H1 (cell line): ENCODE measurements at regions not wholly inside any gene's neighbourhood (a gene's known extent, or its start where the extent isn't known, plus 50 kb on each side); places are given as distances from the start of the nearest gene placed in this dataset.
A peak's percentile ranks its signal among the peaks of the same experiment; 100 is the strongest.

ENCODE experiments used
- CTCF ChIA-PET: fragments of 300-600 bp; sonication (Branson Sonifier 250); formaldehyde crosslinking; loops from one replicate; lab custom pipeline; 2021; ENCODE audit not compliant: partially characterized antibody; lab: Charles Lee
- POLR2A ChIA-PET: fragments of 300-600 bp; sonication (Branson Sonifier 250); formaldehyde crosslinking; loops from one replicate; lab custom pipeline; 2021; ENCODE audit warnings: inconsistent platforms; ENCODE audit not compliant: partially characterized antibody; lab: Charles Lee
- DNase-seq, 2 experiments: peaks; one replicate each; pipeline versions ENCODE4 v3.0.0 to v3.0.0-alpha.2; 2010 to 2022; ENCODE audit warnings: low spot score in 2 of 2, low read depth in 1 of 2, mixed read lengths in 1 of 2
- FAIRE-seq: peaks from 2 replicates; lab custom pipeline; 2011; peaks lifted over from hg19 to GRCh38; lab: Jason Lieb, UNC
- H2AFZ ChIP-seq: 2 replicates; pipeline ENCODE4 v1.8.1; 2012; ENCODE audit warnings: low read length, inconsistent platforms
- H2AK5ac ChIP-seq: 2 replicates; pipeline ENCODE4 v1.6.1; 2013; ENCODE audit warnings: low read depth, low read length
- H2BK120ac ChIP-seq: replicated peaks from 2 replicates; pipeline ENCODE3; 2013; ENCODE audit warnings: low read depth, low read length, inconsistent platforms
- H2BK12ac ChIP-seq: 2 replicates; pipeline ENCODE4 v1.6.1; 2013; ENCODE audit warnings: low read depth, low read length
- H2BK15ac ChIP-seq: 2 replicates; pipeline ENCODE4 v1.6.1; 2013; ENCODE audit warnings: low read length
- H2BK20ac ChIP-seq: 2 replicates; pipeline ENCODE4 v1.6.1; 2013; ENCODE audit warnings: low read length
- H2BK5ac ChIP-seq: 2 replicates; pipeline ENCODE4 v1.6.1; 2013; ENCODE audit warnings: low read depth, low read length
- H3K14ac ChIP-seq: 2 replicates; pipeline ENCODE4 v1.6.1; 2013; ENCODE audit warnings: inconsistent platforms; ENCODE audit not compliant: insufficient read length
- H3K18ac ChIP-seq: 2 replicates; pipeline ENCODE4 v1.6.1; 2013; ENCODE audit warnings: low read length; ENCODE audit errors: extremely low read depth
- H3K23ac ChIP-seq: 2 replicates; pipeline ENCODE4 v1.6.1; 2013; ENCODE audit warnings: inconsistent platforms; ENCODE audit not compliant: insufficient read length
- H3K23me2 ChIP-seq: 2 replicates; pipeline ENCODE4 v1.6.1; 2013; ENCODE audit warnings: low read depth, low read length
- H3K27ac ChIP-seq: 2 replicates; pipeline ENCODE4 v1.6.1; 2011; ENCODE audit warnings: low read depth, low read length, inconsistent platforms
- H3K27me3 ChIP-seq, 4 experiments: replicated peaks in 1 of 4; 1 replicate in 1 of 4; 2 replicates in 3 of 4; pipeline versions ENCODE4 v1.6.1 to v1.8.1; 2011 to 2013; ENCODE audit warnings: low read length in 3 of 4, mild to moderate bottlenecking in 3 of 4, inconsistent platforms in 2 of 4, mixed read lengths in 2 of 4, moderate library complexity in 1 of 4; ENCODE audit not compliant: control insufficient read depth in 3 of 4, insufficient read depth in 3 of 4; ENCODE audit errors: extremely low read depth in 1 of 4
- H3K36me3 ChIP-seq, 4 experiments: 2 replicates each; pipeline versions ENCODE4 v1.6.1 to v1.8.1; 2011 to 2013; ENCODE audit warnings: mild to moderate bottlenecking in 4 of 4, low read length in 3 of 4, moderate library complexity in 2 of 4, control low read depth in 1 of 4, inconsistent platforms in 1 of 4; ENCODE audit not compliant: insufficient read depth in 4 of 4, control insufficient read depth in 2 of 4
- H3K4ac ChIP-seq: replicated peaks from 2 replicates; pipeline ENCODE3; 2013; ENCODE audit warnings: low read length, low read depth, mixed read lengths, inconsistent platforms; ENCODE audit not compliant: insufficient read length
- H3K4me1 ChIP-seq, 4 experiments: replicated peaks in 1 of 4; 1 replicate in 1 of 4; 2 replicates in 3 of 4; pipeline versions ENCODE4 v1.6.1 to v1.8.1; 2011 to 2013; ENCODE audit warnings: low read length in 3 of 4, inconsistent platforms in 2 of 4, mixed read lengths in 1 of 4; ENCODE audit not compliant: insufficient read depth in 4 of 4, control insufficient read depth in 3 of 4
- H3K4me2 ChIP-seq, 2 experiments: 2 replicates each; pipeline versions ENCODE4 v1.6.1 to v1.8.1; 2011 to 2013; ENCODE audit warnings: low read depth in 2 of 2, low read length in 2 of 2, control low read depth in 1 of 2, inconsistent platforms in 1 of 2, mild to moderate bottlenecking in 1 of 2; ENCODE audit not compliant: insufficient read depth in 1 of 2
- H3K4me3 ChIP-seq, 4 experiments: fragments of 200-600, 300-600 bp in 1 of 4; sonication (generic), shearing (Covaris generic), sonication (Bioruptor Twin) in 1 of 4; 2 replicates each; pipeline versions ENCODE4 v1.5.1 to v1.8.1; 2011 to 2016; ENCODE audit warnings: low read length in 4 of 4, low read depth in 3 of 4, control low read depth in 2 of 4, inconsistent platforms in 2 of 4, mild to moderate bottlenecking in 2 of 4, mixed read lengths in 1 of 4, moderate library complexity in 1 of 4; ENCODE audit not compliant: insufficient read depth in 2 of 4; ENCODE audit errors: extremely low read depth in 1 of 4
- H3K56ac ChIP-seq: replicated peaks from 2 replicates; pipeline ENCODE3; 2013; ENCODE audit warnings: low read depth, mild to moderate bottlenecking, mixed read lengths, low read length, inconsistent platforms; ENCODE audit not compliant: insufficient read length
- H3K79me1 ChIP-seq: 2 replicates; pipeline ENCODE4 v1.6.1; 2013; ENCODE audit warnings: low read depth, low read length, control low read depth
- H3K79me2 ChIP-seq, 2 experiments: 2 replicates each; pipeline versions ENCODE4 v1.6.1 to v1.8.1; 2012 to 2013; ENCODE audit warnings: low read length in 2 of 2, mild to moderate bottlenecking in 2 of 2, inconsistent platforms in 1 of 2; ENCODE audit not compliant: insufficient read depth in 2 of 2, control insufficient read depth in 1 of 2
- H3K9ac ChIP-seq, 4 experiments: replicated peaks in 1 of 4; 1 replicate in 1 of 4; 2 replicates in 3 of 4; pipeline versions ENCODE4 v1.6.1 to v1.8.1; 2011 to 2013; ENCODE audit warnings: low read depth in 3 of 4, low read length in 3 of 4, control low read depth in 2 of 4, mild to moderate bottlenecking in 2 of 4, moderate library complexity in 2 of 4, inconsistent platforms in 1 of 4; ENCODE audit errors: extremely low read depth in 1 of 4
- H3K9me3 ChIP-seq, 2 experiments: 2 replicates each; pipeline versions ENCODE4 v1.6.1 to v1.8.1; 2012 to 2013; ENCODE audit warnings: mild to moderate bottlenecking in 2 of 2, moderate library complexity in 2 of 2, control low read depth in 1 of 2, inconsistent platforms in 1 of 2, low read depth in 1 of 2, low read length in 1 of 2, mixed read lengths in 1 of 2; ENCODE audit not compliant: insufficient read depth in 2 of 2
- H4K20me1 ChIP-seq, 2 experiments: replicated peaks in 1 of 2; 2 replicates each; pipeline versions ENCODE3 to v1.8.1; 2011 to 2013; ENCODE audit warnings: inconsistent platforms in 2 of 2, low read length in 2 of 2, mild to moderate bottlenecking in 1 of 2; ENCODE audit not compliant: insufficient read depth in 2 of 2, control insufficient read depth in 1 of 2
- H4K5ac ChIP-seq: 2 replicates; pipeline ENCODE4 v1.6.1; 2013; ENCODE audit warnings: low read length, low read depth, mixed read lengths, inconsistent platforms; ENCODE audit not compliant: insufficient read length
- H4K8ac ChIP-seq: 2 replicates; pipeline ENCODE4 v1.8.0; 2013; ENCODE audit warnings: mild to moderate bottlenecking, moderate library complexity, low read length, inconsistent platforms; ENCODE audit not compliant: insufficient read depth; ENCODE audit errors: extremely low read depth
- H4K91ac ChIP-seq: replicated peaks from 2 replicates; pipeline ENCODE3; 2013; ENCODE audit warnings: low read length, mixed read lengths, inconsistent platforms; ENCODE audit not compliant: insufficient read length
- TAF1 ChIP-seq: IDR thresholded peaks from 2 replicates; pipeline ENCODE4 v1.6.1; 2011; ENCODE audit warnings: mild to moderate bottlenecking, low read depth, low read length

DNA sequence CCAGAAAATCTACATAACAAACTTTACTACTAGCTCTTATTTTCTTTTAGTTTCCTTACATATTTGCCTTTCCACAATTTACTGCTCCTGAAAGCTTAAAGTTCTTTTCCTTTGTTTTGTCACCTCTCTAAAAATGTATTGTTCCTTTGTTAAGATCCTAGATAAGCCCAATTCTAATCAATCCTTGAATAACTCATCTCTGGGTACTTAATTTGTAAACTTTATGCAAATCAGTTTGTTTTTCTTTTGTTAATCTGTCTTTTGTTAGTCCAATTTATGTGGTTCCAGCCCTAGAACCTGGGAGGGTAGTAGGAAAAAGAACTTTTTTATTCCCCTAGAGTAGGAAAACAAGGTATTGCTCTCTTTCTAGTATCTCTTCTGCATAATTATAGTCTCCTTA, 444.7 kb downstream of the PCDH10 start:
- peaks cover 1 to 16% (median 11%) of the 10 kb centered on the region in 4 experiments for H3K4me1 ChIP-seq
- H4K91ac ChIP-seq: no peak overlapping the region
- H3K4ac ChIP-seq: no peak overlapping the region
- no peak overlapping the region for H4K8ac ChIP-seq
- no peak overlapping the region for H2BK12ac ChIP-seq
- H3K79me1 ChIP-seq: no peaks in the 10 kb centered on the region
- no peaks in the 10 kb centered on the region for H3K36me3 ChIP-seq
- no peak overlapping the region for H2BK5ac ChIP-seq
- H3K9ac ChIP-seq: no peak overlapping the region
- no peak overlapping the region for H2BK120ac ChIP-seq
- ChIA-PET CTCF (no interaction called here), POLR2A (interaction anchor here (1.1 kb wide), 1 partner anchor 445 kb away, joined by 3 read pairs; the partner anchor contains the start of gene PCDH10)
- H3K4me3 ChIP-seq: peak overlapping the region in 1 of 4 experiments; percentile 39; a peak in 1 of 8 replicates
- H3K79me2 ChIP-seq: no peaks in the 10 kb centered on the region
- FAIRE-seq: no peak
- no peak overlapping the region for H2BK20ac ChIP-seq
- peak overlapping the region; percentile 44 to 54; a peak in 3 of 4 replicates for H3K4me2 ChIP-seq
- no peaks in the 10 kb centered on the region for H3K9me3 ChIP-seq
- H3K23ac ChIP-seq: no peak overlapping the region
- no peak overlapping the region for H2AK5ac ChIP-seq
- no peak overlapping the region; the same call in 1 of the 2 replicates for H3K18ac ChIP-seq
- no peaks in the 10 kb centered on the region for H3K27me3 ChIP-seq
- H3K23me2 ChIP-seq: no peaks in the 10 kb centered on the region
- no peaks in the 10 kb centered on the region for H4K20me1 ChIP-seq
- H3K27ac ChIP-seq: no peak overlapping the region
- no peak for DNase-seq
- H2BK15ac ChIP-seq: no peak overlapping the region
- no peak overlapping the region for H2AFZ ChIP-seq
- peak overlapping the region; percentile 98 for H4K5ac ChIP-seq
- H3K56ac ChIP-seq: no peak overlapping the region
- H3K14ac ChIP-seq: no peak overlapping the region
- TF ChIP-seq TAF1: no peak
